GM10266 (cell line): ENCODE measurements at regions not wholly inside any gene's neighbourhood (a gene's known extent, or its start where the extent isn't known, plus 50 kb on each side); places are given as distances from the start of the nearest gene placed in this dataset.
"Not testable (repeated sequence)": the region's sequence is repeated elsewhere in the genome, so short reads cannot be mapped to it uniquely, and the experiment has no call there.

Experiments used
- DNase-seq: peaks from one replicate; pipeline ENCODE4 v3.0.0; 2012; ENCODE audit errors: extremely low spot score
- TF ChIP-seq, protein P1 (sequence below): IDR thresholded peaks from 2 replicates; pipeline ENCODE4 v1.5.1; 2012; ENCODE audit warnings: mild to moderate bottlenecking, low read depth; ENCODE audit not compliant: control insufficient read depth, insufficient read depth; ENCODE audit errors: missing control alignments

- TF ChIP-seq, protein P1, sequence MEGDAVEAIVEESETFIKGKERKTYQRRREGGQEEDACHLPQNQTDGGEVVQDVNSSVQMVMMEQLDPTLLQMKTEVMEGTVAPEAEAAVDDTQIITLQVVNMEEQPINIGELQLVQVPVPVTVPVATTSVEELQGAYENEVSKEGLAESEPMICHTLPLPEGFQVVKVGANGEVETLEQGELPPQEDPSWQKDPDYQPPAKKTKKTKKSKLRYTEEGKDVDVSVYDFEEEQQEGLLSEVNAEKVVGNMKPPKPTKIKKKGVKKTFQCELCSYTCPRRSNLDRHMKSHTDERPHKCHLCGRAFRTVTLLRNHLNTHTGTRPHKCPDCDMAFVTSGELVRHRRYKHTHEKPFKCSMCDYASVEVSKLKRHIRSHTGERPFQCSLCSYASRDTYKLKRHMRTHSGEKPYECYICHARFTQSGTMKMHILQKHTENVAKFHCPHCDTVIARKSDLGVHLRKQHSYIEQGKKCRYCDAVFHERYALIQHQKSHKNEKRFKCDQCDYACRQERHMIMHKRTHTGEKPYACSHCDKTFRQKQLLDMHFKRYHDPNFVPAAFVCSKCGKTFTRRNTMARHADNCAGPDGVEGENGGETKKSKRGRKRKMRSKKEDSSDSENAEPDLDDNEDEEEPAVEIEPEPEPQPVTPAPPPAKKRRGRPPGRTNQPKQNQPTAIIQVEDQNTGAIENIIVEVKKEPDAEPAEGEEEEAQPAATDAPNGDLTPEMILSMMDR: no peak
- DNase-seq: no peak
These were observed 395.0 kb downstream of the ZWINT start for GRCh38 chr10:55966101-55966500.

DNA sequence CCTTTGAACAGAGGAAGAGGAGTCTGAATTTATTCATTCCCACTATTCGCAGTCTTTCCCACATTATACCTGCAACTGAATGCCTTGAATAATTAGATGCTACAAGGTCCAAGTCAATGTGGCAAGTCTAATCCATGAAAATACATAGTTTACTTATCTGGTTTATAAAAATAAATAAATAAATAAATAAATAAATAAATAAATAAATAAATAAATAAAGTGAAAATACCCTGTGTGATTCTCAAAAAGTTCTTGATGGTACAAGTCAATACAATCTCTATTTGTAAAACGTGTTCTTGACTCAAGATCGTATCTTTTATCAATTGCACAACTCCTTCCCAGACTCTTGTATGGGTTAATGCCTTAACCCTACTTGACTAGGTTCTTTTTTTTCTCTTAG, 417.7 kb downstream of the ZWINT start:
- TF ChIP-seq, protein P1: no peak

DNA sequence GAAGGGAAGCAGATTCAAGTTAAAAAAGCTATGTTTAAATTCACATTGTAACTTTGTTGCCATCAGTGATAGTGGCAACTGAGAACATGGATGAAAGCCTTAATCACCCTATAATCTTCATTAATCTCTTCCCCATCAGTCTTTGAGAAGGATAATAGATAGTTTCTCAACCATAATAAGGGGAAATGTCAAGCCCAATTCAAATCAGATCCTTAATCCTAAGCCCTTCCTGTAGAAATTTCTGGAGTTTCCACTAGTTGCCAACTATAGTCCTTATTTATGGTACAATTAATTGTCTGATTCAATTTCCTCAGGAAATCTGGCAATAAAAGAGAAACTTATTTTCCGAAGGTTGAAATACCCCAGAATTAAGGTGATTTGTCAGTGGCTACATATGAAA, 431.8 kb downstream of the ZWINT start:
- TF ChIP-seq, protein P1: no peak
- no peak for DNase-seq

More for the DNA sequence above, 417.7 kb downstream of the ZWINT start:
- no peak for DNase-seq

GRCh38 chr10:55899472-55900147, 461.4 kb downstream of the ZWINT start:
- DNase-seq: not testable (repeated sequence)

DNA sequence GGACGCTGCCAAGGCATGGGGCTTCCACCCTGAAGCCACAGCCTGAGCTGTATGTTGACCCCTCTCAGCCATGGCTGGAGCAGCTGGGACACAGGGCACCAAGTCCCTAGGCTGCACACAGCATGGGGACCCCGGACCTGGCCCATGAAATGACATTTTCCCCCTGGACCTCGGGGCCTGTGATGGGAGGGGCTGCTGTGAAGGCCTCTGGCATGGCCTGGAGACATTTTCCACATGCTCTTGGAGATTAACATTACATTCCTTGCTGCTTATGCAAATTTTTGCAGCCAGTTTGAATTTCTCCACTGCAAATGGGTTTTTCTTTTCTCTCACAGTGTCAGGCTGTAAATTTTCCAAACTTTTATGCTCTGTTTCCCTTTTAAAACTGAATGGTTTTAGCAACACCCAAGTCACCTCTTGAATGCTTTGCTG, 463.6 kb downstream of the ZWINT start:
- no peak for DNase-seq
- TF ChIP-seq, protein P1: no peak

DNA sequence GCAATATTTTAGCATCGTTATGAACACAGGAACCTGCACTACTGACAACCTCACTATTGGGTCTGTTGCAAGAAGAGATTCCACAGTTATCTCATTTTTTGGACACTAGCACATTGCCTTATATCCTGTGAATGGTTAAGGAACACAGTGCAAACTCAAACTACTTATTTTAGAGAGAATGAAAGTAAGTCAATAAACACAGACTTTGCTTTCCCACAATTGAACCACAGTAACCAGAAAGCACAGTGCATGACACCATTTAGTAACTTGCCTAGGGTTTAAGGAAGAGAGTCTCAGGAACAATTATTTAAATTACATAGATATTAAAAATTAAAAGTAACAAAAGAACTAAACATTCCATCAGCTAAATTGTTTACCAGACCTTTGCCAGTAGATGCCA, 468.8 kb downstream of the ZWINT start:
- DNase-seq: no peak
- TF ChIP-seq, protein P1: no peak

- TF ChIP-seq, protein P1: no peak
- no peak for DNase-seq
These were observed 479.5 kb downstream of the ZWINT start for GRCh38 chr10:55881588-55881987.

DNA sequence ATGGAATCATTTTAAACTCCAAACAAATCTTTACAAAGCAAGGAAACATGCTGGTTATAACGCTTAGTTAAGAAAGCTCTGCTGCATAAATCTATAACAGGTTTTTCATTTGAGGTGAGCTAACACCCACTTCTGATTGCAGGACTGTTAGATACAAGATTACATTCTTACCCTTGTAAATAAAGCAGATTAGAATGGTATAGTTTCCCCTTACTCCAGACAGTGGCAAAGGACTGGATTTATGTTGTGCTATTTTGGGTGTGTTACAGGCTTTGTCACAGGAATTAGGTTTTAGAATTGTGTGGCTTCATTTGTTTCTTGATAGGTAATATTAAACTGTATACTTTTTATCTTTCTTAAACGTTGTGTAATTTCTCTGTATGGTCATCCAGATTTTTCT, 487.6 kb downstream of the ZWINT start:
- DNase-seq: no peak
- TF ChIP-seq, protein P1: no peak
